Activated CD4-positive, alpha-beta T cell treated with anti-CD3 and anti-CD28 coated beads, Interleukin-2, amount 50 U/mL, for 48 hours (primary cell): ENCODE measurements at regions not wholly inside any gene's neighbourhood (a gene's known extent, or its start where the extent isn't known, plus 50 kb on each side); places are given as distances from the start of the nearest gene placed in this dataset.

Experiments used
- DNase-seq, 2 experiments: peaks; one replicate each; pipeline ENCODE4 v3.0.0-alpha.2; 2020

GRCh38 chr3:67860429-67860828 is 206.0 kb upstream of the SUCLG2 start:
- no peak for DNase-seq

DNA sequence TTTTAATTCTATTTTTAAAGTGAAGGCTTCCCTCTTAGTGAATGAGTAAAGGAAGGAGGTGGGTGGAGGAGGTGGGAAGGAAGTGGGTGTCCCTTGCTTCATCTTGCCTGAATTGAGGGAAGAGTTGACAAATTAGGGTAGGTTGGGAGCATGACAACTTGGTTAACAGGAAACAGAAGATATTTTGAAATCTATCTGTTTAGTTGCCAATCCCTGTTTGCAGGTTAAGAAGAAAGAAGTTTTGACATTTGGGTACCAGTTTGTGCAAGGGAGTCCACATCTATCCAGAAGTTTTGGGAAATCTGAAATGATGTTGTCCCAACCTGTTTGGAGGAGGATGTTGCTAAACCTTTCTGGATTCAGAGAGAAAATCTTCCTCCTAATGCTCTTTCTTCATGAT is 204.1 kb upstream of the SUCLG2 start:
- DNase-seq: no peak

- DNase-seq: no peak
Measured at GRCh38 chr3:67856718-67857117, 202.3 kb upstream of the SUCLG2 start.

DNA sequence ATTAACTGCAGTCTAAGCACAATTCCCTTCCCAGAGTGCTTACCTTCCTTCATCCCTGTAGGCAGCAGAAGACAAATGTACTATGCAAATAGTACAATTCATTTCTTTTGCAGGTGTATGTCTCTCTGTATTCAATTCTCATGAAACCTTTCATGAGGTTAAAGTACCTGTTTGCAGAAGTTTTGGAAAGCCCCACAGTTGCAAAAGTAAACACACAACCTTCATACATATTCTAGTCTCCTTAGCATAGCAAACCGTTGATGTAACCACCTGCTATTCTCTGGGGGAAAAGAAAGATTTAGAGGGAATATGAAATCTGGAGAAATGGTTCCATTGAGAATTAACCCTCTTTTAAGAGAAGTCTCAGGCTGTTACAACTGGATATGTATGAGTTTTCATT is 200.3 kb upstream of the SUCLG2 start:
- no peak for DNase-seq

DNA sequence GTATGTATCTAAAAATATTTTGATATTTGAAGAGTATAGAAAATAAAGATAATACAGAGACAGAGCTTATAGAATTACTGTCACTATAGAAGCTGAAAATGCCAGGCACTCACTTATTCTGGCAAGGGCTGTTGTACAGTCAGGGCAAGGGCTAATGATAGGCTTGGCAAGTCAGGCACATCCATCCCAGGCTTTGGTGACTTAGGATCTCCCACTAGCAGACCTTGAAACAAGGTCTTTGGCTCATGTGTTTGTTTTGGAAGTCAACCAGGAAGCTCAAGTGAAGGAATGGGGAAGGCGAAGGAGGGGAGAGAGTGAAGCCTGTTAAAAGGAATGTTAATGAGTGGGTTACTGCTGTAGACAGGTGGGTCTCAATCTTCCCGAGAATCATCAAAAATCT is 199.1 kb upstream of the SUCLG2 start:
- no peak for DNase-seq

GRCh38 chr3:67848299-67848698 is 193.9 kb upstream of the SUCLG2 start:
- no peak for DNase-seq

GRCh38 chr3:67846166-67846565 is 191.8 kb upstream of the SUCLG2 start:
- no peak for DNase-seq

GRCh38 chr3:67832817-67833216 is 178.4 kb upstream of the SUCLG2 start:
- no peak for DNase-seq

DNA sequence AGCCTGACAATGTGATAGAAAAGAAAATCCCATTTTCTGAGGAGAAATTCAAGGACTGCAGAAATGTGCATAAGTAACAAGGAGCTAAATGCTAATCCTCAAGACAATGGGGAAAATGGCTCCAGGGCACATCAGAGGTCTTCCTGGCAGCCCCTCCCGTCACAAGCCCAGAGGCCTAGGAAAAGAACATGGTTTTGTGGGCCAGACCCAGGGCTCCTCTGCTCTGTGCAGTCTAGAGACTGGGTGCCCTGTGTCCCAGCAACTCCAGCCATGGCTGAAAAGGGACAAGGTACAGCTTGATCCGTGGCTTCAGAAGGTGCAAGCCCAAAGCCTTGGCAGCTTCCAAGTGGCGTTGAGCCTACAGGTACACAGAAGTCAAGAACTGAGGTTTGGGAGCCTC is 176.8 kb upstream of the SUCLG2 start:
- no peak for DNase-seq

DNA sequence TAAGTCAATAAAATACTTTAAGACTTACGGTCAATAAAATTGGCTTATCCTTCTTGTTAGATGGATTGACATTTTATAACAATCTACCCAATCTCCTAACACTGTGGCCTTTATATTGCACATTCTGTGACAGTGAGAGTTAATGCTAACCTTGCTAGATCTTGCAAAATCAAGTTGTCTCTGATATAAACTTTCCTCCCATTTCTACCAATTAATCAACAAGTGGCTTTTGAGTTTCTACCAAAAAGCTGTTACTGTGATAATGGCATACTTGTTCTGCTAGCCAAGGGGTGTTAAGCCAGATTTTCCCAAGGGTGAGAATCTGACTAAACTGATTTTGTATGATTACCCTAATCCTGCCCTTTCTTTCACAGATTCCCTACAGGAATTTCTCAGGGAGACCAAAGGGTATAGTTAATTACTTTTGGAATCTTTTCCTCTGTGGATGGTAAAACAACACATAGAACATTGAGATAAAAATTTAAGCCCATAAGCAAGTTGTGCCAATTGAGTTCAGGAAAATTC is 174.1 kb upstream of the SUCLG2 start:
- no peak for DNase-seq

GRCh38 chr3:67821135-67821534 is 166.7 kb upstream of the SUCLG2 start:
- no peak for DNase-seq

GRCh38 chr3:67819447-67819846 is 165.0 kb upstream of the SUCLG2 start:
- no peak for DNase-seq

DNA sequence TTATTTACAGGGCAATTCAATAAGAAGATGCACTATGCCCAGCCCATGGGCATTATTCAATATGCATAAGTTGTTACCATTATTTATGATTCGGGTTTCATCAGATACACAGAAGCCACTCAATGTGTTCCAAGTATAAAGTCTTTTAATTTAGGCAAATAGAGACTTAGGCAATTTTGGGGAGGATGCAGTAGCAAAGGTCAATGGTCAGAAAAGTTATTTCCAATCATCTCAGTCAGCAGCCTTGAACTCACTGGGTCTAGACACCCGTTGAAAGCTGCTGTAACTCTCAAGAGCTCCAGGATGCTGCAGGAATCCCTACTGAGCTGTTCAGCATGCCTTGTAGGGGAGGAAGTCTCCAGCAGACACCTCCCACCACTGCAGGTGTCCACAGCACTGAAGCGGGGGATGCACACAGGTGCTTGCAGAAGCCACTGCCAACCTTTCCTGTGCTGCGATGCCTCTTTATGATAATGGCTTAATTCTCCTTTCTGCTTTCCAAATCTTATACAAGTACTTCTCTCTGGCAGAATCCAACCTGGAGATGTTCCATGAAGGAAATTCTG is 155.0 kb upstream of the SUCLG2 start:
- DNase-seq: no peak

- no peak for DNase-seq
Measured at GRCh38 chr3:67808906-67809305, 154.5 kb upstream of the SUCLG2 start.

GRCh38 chr3:67804578-67804977 is 150.2 kb upstream of the SUCLG2 start:
- no peak for DNase-seq

GRCh38 chr3:67804089-67804488 is 149.7 kb upstream of the SUCLG2 start:
- no peak for DNase-seq

DNA sequence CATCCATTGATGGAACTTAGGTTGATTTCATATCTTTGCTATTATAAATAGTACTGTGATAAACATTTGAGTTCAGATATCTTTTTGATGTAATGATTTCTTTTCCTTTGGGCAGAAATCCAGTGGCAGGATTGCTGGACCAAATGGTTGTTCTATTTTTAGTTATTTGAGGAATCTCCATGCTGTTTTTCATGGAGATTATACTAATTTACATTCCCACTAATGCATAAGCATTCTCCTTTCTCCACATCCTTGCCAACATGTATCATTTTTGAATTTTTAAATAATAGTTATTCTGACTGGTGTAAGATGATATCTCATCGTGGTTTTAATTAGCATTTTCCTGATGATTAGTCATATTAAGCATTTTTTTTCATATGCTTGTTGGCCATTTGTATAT is 144.0 kb upstream of the SUCLG2 start:
- no peak for DNase-seq

GRCh38 chr3:67791620-67792019 is 137.2 kb upstream of the SUCLG2 start:
- DNase-seq: no peak

DNA sequence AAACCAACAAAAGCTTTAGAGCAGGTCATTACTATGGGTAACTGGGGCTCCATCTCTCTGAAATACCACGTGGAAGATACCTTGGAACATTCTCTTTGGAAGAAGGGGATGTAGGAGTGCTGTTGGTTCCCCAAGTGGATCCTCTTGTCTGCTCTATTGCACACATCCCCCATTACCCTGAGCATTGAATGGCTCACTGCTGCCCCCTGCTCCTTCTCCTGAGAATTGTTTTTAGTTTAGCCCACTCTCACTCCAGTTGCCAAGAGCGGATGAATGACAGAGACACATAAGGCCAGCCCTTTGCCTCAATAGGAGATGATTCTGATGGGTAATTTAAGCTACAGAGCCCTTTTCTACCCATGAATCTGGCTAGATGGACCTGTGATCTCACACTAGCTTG is 135.6 kb upstream of the SUCLG2 start:
- DNase-seq: peak; percentile 60 to 74

DNA sequence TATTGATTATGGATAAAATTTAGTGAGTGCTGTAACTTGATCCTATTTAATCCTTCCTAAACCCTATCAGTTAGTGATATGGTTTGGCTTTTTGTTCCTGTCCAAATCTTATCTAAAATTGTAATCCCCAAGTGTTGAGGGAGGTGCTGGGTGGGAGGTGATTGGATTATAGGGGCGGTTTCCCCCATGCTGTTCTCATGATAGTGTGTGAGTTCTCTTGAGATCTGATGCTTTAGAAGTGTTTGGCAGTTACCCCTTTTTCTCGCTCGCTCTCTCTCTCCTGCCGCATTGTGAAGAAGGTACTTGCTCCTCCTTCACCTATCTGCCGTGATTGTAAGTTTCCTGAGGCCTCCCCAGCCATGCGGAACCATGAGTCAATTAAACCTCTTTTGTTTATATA is 134.0 kb upstream of the SUCLG2 start:
- DNase-seq: no peak

DNA sequence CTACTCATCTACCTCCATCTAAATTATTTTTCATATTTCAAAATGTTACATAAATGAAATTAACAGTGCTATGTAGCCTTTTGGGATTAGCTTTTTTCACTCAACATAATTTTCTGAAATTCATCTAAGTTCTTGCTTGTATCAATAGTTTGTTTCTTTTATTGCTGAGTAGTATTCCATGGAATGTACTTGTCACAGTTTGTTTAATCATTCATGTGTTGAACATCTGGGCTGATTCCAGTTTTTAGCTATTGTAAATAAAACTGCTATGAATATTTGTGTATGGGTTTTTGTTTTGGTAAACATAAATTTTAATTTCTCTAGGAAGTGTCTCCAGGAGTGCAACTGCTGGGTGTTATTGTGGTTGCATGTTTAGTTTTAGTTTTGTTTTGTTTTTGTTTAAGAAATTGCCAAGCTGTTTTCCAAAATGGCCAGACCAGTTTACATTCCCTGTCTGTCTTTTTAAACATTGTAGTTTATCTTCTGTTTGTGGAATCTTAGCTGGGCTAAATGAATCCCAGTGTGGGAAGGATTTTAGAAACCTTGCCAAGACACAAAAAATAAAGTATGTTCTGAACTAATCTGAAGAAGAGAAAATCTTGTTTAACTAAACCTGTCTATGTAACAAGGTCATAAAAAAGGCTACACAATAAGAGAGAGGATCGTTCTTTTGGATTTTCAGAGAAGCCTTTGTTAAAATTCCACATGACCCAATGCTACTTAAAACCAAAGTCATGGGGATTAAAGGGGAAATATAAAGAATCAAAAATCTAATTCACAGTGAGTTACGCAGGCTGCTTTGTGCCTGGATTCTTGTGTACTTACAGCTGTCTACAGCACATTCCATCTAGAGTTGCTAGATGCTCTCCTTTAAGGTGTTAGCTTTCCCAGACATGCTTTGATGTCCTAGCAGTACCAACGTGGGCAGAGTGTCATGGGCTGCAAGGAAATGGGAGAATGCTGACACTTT is 129.2 kb upstream of the SUCLG2 start:
- no peak for DNase-seq

- no peak for DNase-seq
Measured at GRCh38 chr3:67781871-67782270, 127.5 kb upstream of the SUCLG2 start.

DNA sequence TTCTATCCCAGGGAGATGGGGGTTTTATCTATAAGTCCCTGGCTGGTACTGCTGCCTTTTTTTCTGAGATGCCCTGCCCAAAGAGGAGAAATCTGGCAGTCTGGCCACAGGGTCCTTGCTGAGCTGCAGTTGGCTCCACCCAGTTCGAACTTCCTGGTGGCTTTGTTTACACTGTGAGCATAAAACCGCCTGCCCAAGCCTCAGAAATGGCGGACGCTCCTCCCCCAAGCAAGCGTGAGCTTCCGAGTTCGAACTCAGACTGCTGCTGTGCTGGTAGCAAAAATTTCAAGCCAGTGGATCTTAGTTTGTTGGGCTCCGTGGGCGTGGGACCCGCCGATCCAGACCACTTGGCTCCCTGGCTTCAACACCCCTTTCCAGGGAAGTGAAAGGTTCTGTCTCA is 126.8 kb upstream of the SUCLG2 start:
- DNase-seq: no peak

- DNase-seq: no peak
Measured at GRCh38 chr3:67774676-67775075, 120.3 kb upstream of the SUCLG2 start.
